H1 (cell line): ENCODE measurements at regions not wholly inside any gene's neighbourhood (a gene's known extent, or its start where the extent isn't known, plus 50 kb on each side); places are given as distances from the start of the nearest gene placed in this dataset.

ENCODE experiments used
- BCL11A ChIP-seq, 2 experiments: IDR thresholded peaks; one replicate each; pipeline ENCODE4 v1.6.1; 2011; ENCODE audit warnings: low read depth in 2 of 2, low read length in 2 of 2, mild to moderate bottlenecking in 2 of 2
- CHD1 ChIP-seq: IDR thresholded peaks from 2 replicates; pipeline ENCODE4 v1.6.1; 2012; ENCODE audit warnings: low read depth, low read length, improper control_type of control experiment
- GABPA ChIP-seq: IDR thresholded peaks from 2 replicates; pipeline ENCODE4 v1.6.1; 2011; ENCODE audit warnings: mild to moderate bottlenecking, low read length, moderate library complexity, borderline replicate concordance; ENCODE audit not compliant: insufficient read depth
- NANOG ChIP-seq: IDR thresholded peaks from 2 replicates; pipeline ENCODE4 v1.6.1; 2011; ENCODE audit warnings: low read length, low read depth, mild to moderate bottlenecking, inconsistent platforms; ENCODE audit not compliant: insufficient read depth, poor library complexity, severe bottlenecking
- PHF8 ChIP-seq: fragments of 200-600 bp; sonication (generic); conservative IDR thresholded peaks from 2 replicates; pipeline ENCODE4 v1.7.1; 2012; ENCODE audit warnings: low read depth, mild to moderate bottlenecking, inconsistent platforms, low read length, moderate library complexity
- TAF1 ChIP-seq: IDR thresholded peaks from 2 replicates; pipeline ENCODE4 v1.6.1; 2011; ENCODE audit warnings: mild to moderate bottlenecking, low read depth, low read length
- TBP ChIP-seq: IDR thresholded peaks from 2 replicates; pipeline ENCODE4 v1.6.1; 2011; ENCODE audit warnings: low read depth, low read length, improper control_type of control experiment

DNA sequence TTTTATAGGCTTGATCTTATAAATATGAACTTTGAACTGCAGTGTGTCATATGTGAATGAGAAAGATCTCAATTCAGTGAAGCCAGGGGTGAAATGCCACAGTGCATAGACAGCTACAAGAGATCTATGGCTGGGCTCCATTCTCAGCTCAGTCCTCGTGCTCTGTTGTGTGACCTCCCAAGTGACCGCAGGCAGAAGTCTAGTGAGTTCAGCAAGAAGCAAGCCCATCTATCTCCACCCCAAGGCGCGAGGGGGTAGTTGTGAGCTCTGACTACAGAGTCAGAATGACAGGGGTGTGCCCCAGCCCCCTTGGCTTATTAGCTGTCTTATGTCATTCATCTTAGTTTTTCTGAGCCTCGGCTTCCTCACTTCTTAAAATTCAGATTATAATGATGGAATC lies 378.3 kb downstream of the FBXW7 start (continued):
- TF ChIP-seq NANOG (no peak), BCL11A (IDR thresholded peaks at IDR 0.05; ENCODE audit: low read depth in 2 of 2, low read length in 2 of 2) (no peak), TBP (no peak), TAF1 (no peak), GABPA (no peak), CHD1 (no peak), PHF8 (no peak)
- TF ChIP-seq, all 59 proteins: peak for 0
